Esophagus squamous epithelium (tissue), 4 donors: ENCODE measurements at regions not wholly inside any gene's neighbourhood (a gene's known extent, or its start where the extent isn't known, plus 50 kb on each side); places are given as distances from the start of the nearest gene placed in this dataset.

Source experiments
- CTCF ChIP-seq, 6 experiments: fragments of 450-650 bp in 4 of 6; fragments of 200-600 bp in 2 of 6; sonication (generic) in 2 of 6; IDR thresholded peaks; one replicate each; pipeline ENCODE4 v1.5.1; 2016 to 2019; ENCODE audit warnings: antibody characterized with exemption in 6 of 6, mild to moderate bottlenecking in 4 of 6, moderate library complexity in 4 of 6
- POLR2A ChIP-seq, 4 donors: fragments of 450-650 bp; IDR thresholded peaks; one replicate each; pipeline ENCODE4 v1.6.1; 2017; ENCODE audit warnings: antibody characterized with exemption in 4 of 4, mild to moderate bottlenecking in 4 of 4, moderate library complexity in 3 of 4

GRCh38 chr2:81513328-81513727 is 1208.8 kb upstream of the LRRTM1 start:
- no peak for TF ChIP-seq CTCF (IDR thresholded peaks at IDR 0.05)
- TF ChIP-seq POLR2A (IDR thresholded peaks at IDR 0.05): no peak
